KMS-11 (cell line): ENCODE measurements at regions not wholly inside any gene's neighbourhood (a gene's known extent, or its start where the extent isn't known, plus 50 kb on each side); places are given as distances from the start of the nearest gene placed in this dataset.

Experiments
- H2AFZ ChIP-seq: fragments of 200-600 bp; sonication (generic); 2 replicates; pipeline ENCODE4 v1.6.1; 2016; ENCODE audit warnings: antibody characterized with exemption, mixed run types, low read depth
- H3K27ac ChIP-seq: fragments of 200-600 bp; sonication (generic); 2 replicates; pipeline ENCODE4 v1.6.1; 2016; ENCODE audit warnings: mild to moderate bottlenecking, mixed run types
- H3K27me3 ChIP-seq: fragments of 200-600 bp; sonication (generic); 2 replicates; pipeline ENCODE4 v1.6.1; 2017; ENCODE audit warnings: mild to moderate bottlenecking, low read depth, mixed run types, moderate library complexity; ENCODE audit not compliant: insufficient read depth
- H3K36me3 ChIP-seq: fragments of 200-600 bp; sonication (generic); 2 replicates; pipeline ENCODE4 v1.6.1; 2017; ENCODE audit warnings: mild to moderate bottlenecking, mixed run types; ENCODE audit not compliant: insufficient read depth
- H3K4me1 ChIP-seq: fragments of 200-600 bp; sonication (generic); 2 replicates; pipeline ENCODE4 v1.6.1; 2016; ENCODE audit warnings: mild to moderate bottlenecking, low read depth, mixed run types; ENCODE audit not compliant: poor library complexity, severe bottlenecking
- H3K4me2 ChIP-seq: fragments of 200-600 bp; sonication (generic); 2 replicates; pipeline ENCODE4 v1.7.0; 2016; ENCODE audit warnings: mild to moderate bottlenecking, mixed run types
- H3K4me3 ChIP-seq: fragments of 200-600 bp; sonication (generic); IDR thresholded peaks from 2 replicates; pipeline ENCODE4 v1.6.1; 2017; ENCODE audit warnings: low read depth, low read length, mixed read lengths; ENCODE audit not compliant: insufficient read depth
- H3K79me2 ChIP-seq: fragments of 200-600 bp; sonication (generic); 2 replicates; pipeline ENCODE4 v1.6.1; 2016; ENCODE audit warnings: low read depth, mixed run types; ENCODE audit not compliant: insufficient read depth
- H3K9ac ChIP-seq: fragments of 200-600 bp; sonication (generic); 2 replicates; pipeline ENCODE4 v1.6.1; 2016; ENCODE audit warnings: mild to moderate bottlenecking, mixed run types
- H4K20me1 ChIP-seq: fragments of 200-600 bp; sonication (generic); 2 replicates; pipeline ENCODE4 v1.6.1; 2016; ENCODE audit warnings: mild to moderate bottlenecking, mixed run types; ENCODE audit not compliant: insufficient read depth
- CTCF ChIP-seq: fragments of 200-600 bp; sonication (generic); conservative IDR thresholded peaks from 2 replicates; pipeline ENCODE4 v1.6.1; 2017; ENCODE audit warnings: low read depth, mild to moderate bottlenecking, antibody characterized with exemption, low read length, moderate library complexity, mixed read lengths

GRCh38 chr5:56291079-56291643, 58.0 kb upstream of the ANKRD55 start:
- Histone ChIP-seq H3K4me2 (no peak overlapping the region), H3K36me3 (no peaks in the 10 kb centered on the region), H3K4me3 (no peak overlapping the region), H3K79me2 (no peaks in the 10 kb centered on the region), H3K27me3 (no peaks in the 10 kb centered on the region), H4K20me1 (no peaks in the 10 kb centered on the region), H3K27ac (no peak overlapping the region), H3K4me1 (peaks cover 4% of the 10 kb centered on the region), H3K9ac (no peak overlapping the region), H2AFZ (no peak overlapping the region)
- TF ChIP-seq CTCF, result no peak

GRCh38 chr5:56290378-56291078, 57.4 kb upstream of the ANKRD55 start:
- no peak overlapping the region for H3K4me2 ChIP-seq
- no peak overlapping the region for H2AFZ ChIP-seq
- H3K36me3 ChIP-seq, result no peaks in the 10 kb centered on the region
- peaks cover 4% of the 10 kb centered on the region for H3K4me1 ChIP-seq
- H3K79me2 ChIP-seq, result no peaks in the 10 kb centered on the region
- no peaks in the 10 kb centered on the region for H4K20me1 ChIP-seq
- no peak overlapping the region for H3K9ac ChIP-seq
- no peak overlapping the region for H3K27ac ChIP-seq
- no peak for TF ChIP-seq CTCF
- H3K27me3 ChIP-seq, result no peaks in the 10 kb centered on the region
- H3K4me3 ChIP-seq, result no peak overlapping the region

GRCh38 chr5:56289602-56289987, 56.5 kb upstream of the ANKRD55 start:
- H3K27me3 ChIP-seq, result no peaks in the 10 kb centered on the region
- H3K79me2 ChIP-seq, result no peaks in the 10 kb centered on the region
- TF ChIP-seq CTCF, result no peak
- peaks cover 4% of the 10 kb centered on the region for H3K4me1 ChIP-seq
- H3K27ac ChIP-seq, result no peak overlapping the region
- H4K20me1 ChIP-seq, result no peaks in the 10 kb centered on the region
- H3K4me2 ChIP-seq, result no peak overlapping the region
- no peak overlapping the region for H3K9ac ChIP-seq
- H2AFZ ChIP-seq, result no peak overlapping the region
- no peak overlapping the region for H3K4me3 ChIP-seq
- no peaks in the 10 kb centered on the region for H3K36me3 ChIP-seq

- peaks cover 4% of the 10 kb centered on the region for H3K4me1 ChIP-seq
- no peak overlapping the region for H3K27ac ChIP-seq
- no peaks in the 10 kb centered on the region for H3K36me3 ChIP-seq
- H3K4me2 ChIP-seq, result no peak overlapping the region
- TF ChIP-seq CTCF, result no peak
- H2AFZ ChIP-seq, result no peak overlapping the region
- H3K4me3 ChIP-seq, result no peak overlapping the region
- H4K20me1 ChIP-seq, result no peaks in the 10 kb centered on the region
- no peaks in the 10 kb centered on the region for H3K79me2 ChIP-seq
- no peaks in the 10 kb centered on the region for H3K27me3 ChIP-seq
- H3K9ac ChIP-seq, result no peak overlapping the region
These were observed 55.9 kb upstream of the ANKRD55 start for GRCh38 chr5:56288873-56289601.
